DND-41 (cell line): ENCODE measurements at regions not wholly inside any gene's neighbourhood (a gene's known extent, or its start where the extent isn't known, plus 50 kb on each side); places are given as distances from the start of the nearest gene placed in this dataset.

Experiments
- ATAC-seq: fragments of 200-7000 bp; cut with Tn5 transposase; 3 replicates; pipeline ENCODE4 v1.9.1; 2021; ENCODE audit warnings: low read depth; ENCODE audit not compliant: insufficient read depth
- DNase-seq: peaks from one replicate; pipeline ENCODE4 v3.0.0-alpha.2; 2020
- H2AFZ ChIP-seq: 2 replicates; pipeline ENCODE4 v1.6.0; 2012; ENCODE audit warnings: low read depth, low read length
- H3K27ac ChIP-seq: 2 replicates; pipeline ENCODE4 v1.5.1; 2012; ENCODE audit warnings: low read length, inconsistent platforms
- H3K27me3 ChIP-seq: fragments of 200-600 bp; sonication (generic); 2 replicates; pipeline ENCODE4 v1.6.0; 2012; ENCODE audit warnings: low read length, mild to moderate bottlenecking, inconsistent platforms; ENCODE audit not compliant: insufficient read depth, poor library complexity
- H3K36me3 ChIP-seq: 2 replicates; pipeline ENCODE4 v1.5.1; 2012; ENCODE audit warnings: low read length, inconsistent platforms; ENCODE audit not compliant: insufficient read depth
- H3K4me1 ChIP-seq: 2 replicates; pipeline ENCODE4 v1.5.1; 2012; ENCODE audit warnings: mild to moderate bottlenecking, low read length; ENCODE audit not compliant: insufficient read depth
- H3K4me2 ChIP-seq: 2 replicates; pipeline ENCODE4 v1.6.0; 2012; ENCODE audit warnings: mild to moderate bottlenecking, moderate library complexity, low read length, inconsistent platforms; ENCODE audit not compliant: insufficient read depth
- H3K4me3 ChIP-seq, 2 experiments: fragments of 200-600 bp in 1 of 2; shearing (Covaris generic) in 1 of 2; 2 replicates each; pipeline ENCODE4 v1.5.1; 2012 to 2016; ENCODE audit warnings: inconsistent platforms in 2 of 2, low read length in 2 of 2, mild to moderate bottlenecking in 2 of 2, low read depth in 1 of 2, moderate library complexity in 1 of 2
- H3K79me2 ChIP-seq: 2 replicates; pipeline ENCODE4 v1.6.0; 2012; ENCODE audit warnings: low read length, inconsistent platforms; ENCODE audit not compliant: insufficient read depth
- H3K9ac ChIP-seq: 2 replicates; pipeline ENCODE4 v1.6.0; 2012; ENCODE audit warnings: low read depth, mild to moderate bottlenecking, inconsistent platforms, low read length, moderate library complexity
- H3K9me3 ChIP-seq: 2 replicates; pipeline ENCODE4 v1.5.1; 2012; ENCODE audit warnings: low read length, moderate library complexity, mild to moderate bottlenecking, inconsistent platforms; ENCODE audit not compliant: insufficient read depth, severe bottlenecking
- H4K20me1 ChIP-seq: 2 replicates; pipeline ENCODE4 v1.6.0; 2012; ENCODE audit warnings: low read length; ENCODE audit not compliant: insufficient read depth
- EZH2 ChIP-seq: IDR thresholded peaks from 3 replicates; pipeline ENCODE4 v1.6.1; 2012; ENCODE audit warnings: borderline replicate concordance, low read depth, mild to moderate bottlenecking, moderate library complexity, low read length, inconsistent platforms; ENCODE audit not compliant: severe bottlenecking
- TF ChIP-seq, protein P1 (sequence below): IDR thresholded peaks from 2 replicates; pipeline ENCODE4 v1.5.1; 2012; ENCODE audit warnings: borderline replicate concordance, low read length, moderate library complexity, mild to moderate bottlenecking; ENCODE audit not compliant: poor library complexity, severe bottlenecking; ENCODE audit errors: extremely low read depth

DNA sequence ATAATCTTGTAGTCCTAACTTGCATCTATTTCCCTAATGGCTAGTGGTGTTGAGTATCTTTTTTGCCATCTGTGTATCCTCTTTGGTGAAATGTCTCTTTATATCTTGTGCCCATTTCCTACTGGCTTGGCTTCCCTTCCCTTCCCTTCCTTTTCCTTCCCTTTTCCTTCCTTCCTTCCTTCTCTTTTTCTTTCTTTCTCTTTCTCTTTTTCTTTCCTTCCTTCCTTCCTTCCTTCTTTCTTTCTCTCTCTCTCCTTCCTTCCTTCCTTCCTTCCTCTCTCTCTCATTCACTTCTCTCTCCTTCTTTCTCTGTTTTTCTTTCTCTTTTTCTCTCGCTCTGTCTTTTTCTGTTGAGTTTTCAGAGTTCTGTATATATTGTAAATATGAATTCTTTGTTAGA is 61.5 kb upstream of the SLC4A4 start:
- H4K20me1 ChIP-seq = no peaks in the 10 kb centered on the region
- H3K27me3 ChIP-seq = no peaks in the 10 kb centered on the region
- H3K9me3 ChIP-seq = no peaks in the 10 kb centered on the region
- H3K79me2 ChIP-seq = no peaks in the 10 kb centered on the region
- H3K4me2 ChIP-seq = no peak overlapping the region
- TF ChIP-seq, protein P1, sequence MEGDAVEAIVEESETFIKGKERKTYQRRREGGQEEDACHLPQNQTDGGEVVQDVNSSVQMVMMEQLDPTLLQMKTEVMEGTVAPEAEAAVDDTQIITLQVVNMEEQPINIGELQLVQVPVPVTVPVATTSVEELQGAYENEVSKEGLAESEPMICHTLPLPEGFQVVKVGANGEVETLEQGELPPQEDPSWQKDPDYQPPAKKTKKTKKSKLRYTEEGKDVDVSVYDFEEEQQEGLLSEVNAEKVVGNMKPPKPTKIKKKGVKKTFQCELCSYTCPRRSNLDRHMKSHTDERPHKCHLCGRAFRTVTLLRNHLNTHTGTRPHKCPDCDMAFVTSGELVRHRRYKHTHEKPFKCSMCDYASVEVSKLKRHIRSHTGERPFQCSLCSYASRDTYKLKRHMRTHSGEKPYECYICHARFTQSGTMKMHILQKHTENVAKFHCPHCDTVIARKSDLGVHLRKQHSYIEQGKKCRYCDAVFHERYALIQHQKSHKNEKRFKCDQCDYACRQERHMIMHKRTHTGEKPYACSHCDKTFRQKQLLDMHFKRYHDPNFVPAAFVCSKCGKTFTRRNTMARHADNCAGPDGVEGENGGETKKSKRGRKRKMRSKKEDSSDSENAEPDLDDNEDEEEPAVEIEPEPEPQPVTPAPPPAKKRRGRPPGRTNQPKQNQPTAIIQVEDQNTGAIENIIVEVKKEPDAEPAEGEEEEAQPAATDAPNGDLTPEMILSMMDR = no peak
- TF ChIP-seq EZH2 = no peak
- H3K9ac ChIP-seq = no peak overlapping the region
- no peak overlapping the region for H3K4me3 ChIP-seq
- ATAC-seq = no peak
- no peak for DNase-seq
- H2AFZ ChIP-seq = no peak overlapping the region
- no peaks in the 10 kb centered on the region for H3K36me3 ChIP-seq
- H3K27ac ChIP-seq = no peak overlapping the region
- H3K4me1 ChIP-seq = no peaks in the 10 kb centered on the region

DNA sequence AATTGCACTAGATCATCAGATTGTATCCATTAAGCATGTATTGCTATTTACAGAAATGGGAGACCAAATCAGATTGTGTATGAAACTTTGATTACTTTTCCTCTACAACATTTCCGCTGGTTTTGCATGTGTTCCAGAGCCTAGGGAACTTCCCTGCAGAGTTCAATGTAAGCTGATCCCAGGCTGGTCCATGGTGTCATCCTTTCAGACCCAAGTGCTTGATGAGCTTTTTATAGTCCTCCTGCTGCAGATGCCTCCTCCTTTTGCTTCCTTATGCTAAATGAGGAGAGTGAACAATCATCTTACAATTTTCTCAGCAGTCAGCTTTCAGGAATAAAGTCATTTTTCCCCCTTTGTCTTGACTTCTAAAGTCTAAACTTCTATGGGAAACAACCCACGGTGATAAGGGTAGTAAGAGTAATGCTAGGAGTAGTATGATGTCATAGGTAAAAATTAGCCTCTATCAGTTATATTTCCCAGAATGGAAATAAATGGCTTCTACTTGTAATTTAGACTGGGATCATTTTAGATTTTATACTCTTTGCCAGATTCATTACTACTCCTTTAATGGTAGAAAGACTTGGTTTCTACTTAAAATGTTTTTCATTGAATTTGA is 55.1 kb upstream of the SLC4A4 start:
- Histone ChIP-seq H3K27me3 (no peaks in the 10 kb centered on the region), H3K4me1 (no peaks in the 10 kb centered on the region), H3K9me3 (no peaks in the 10 kb centered on the region), H3K27ac (no peak overlapping the region), H3K79me2 (no peaks in the 10 kb centered on the region), H2AFZ (no peak overlapping the region), H4K20me1 (no peaks in the 10 kb centered on the region), H3K36me3 (no peaks in the 10 kb centered on the region), H3K9ac (no peak overlapping the region), H3K4me3 (no peak overlapping the region), H3K4me2 (no peak overlapping the region)
- no peak for ATAC-seq
- DNase-seq = no peak
- TF ChIP-seq, protein P1 = no peak
- no peak for TF ChIP-seq EZH2

DNA sequence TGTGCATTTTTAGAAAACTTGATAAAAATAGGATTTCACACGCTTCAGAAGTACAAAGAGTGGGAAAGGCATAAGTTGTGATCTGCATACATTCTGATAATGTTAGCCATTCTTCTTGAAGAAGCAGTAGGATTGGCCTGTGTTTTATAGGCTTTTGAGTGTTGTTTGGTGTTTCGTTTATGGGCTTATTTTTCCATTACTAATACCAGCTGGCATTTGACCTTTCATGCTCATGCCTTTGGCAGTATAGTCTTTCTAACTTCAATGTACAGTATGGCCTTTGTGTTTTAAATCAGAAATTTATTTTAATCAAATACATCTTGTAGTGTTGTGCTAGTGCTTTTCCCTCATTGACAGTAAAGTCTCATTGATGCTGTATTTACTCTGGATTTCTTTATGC is 51.5 kb upstream of the SLC4A4 start:
- Histone ChIP-seq H3K4me2 (no peak overlapping the region), H2AFZ (no peak overlapping the region), H4K20me1 (no peaks in the 10 kb centered on the region), H3K36me3 (no peaks in the 10 kb centered on the region), H3K27me3 (no peaks in the 10 kb centered on the region), H3K27ac (no peak overlapping the region), H3K9ac (no peak overlapping the region), H3K4me3 (no peak overlapping the region), H3K9me3 (no peaks in the 10 kb centered on the region), H3K4me1 (no peaks in the 10 kb centered on the region), H3K79me2 (no peaks in the 10 kb centered on the region)
- TF ChIP-seq, protein P1 = no peak
- TF ChIP-seq EZH2 = no peak
- ATAC-seq (no peak), DNase-seq (no peak)

DNA sequence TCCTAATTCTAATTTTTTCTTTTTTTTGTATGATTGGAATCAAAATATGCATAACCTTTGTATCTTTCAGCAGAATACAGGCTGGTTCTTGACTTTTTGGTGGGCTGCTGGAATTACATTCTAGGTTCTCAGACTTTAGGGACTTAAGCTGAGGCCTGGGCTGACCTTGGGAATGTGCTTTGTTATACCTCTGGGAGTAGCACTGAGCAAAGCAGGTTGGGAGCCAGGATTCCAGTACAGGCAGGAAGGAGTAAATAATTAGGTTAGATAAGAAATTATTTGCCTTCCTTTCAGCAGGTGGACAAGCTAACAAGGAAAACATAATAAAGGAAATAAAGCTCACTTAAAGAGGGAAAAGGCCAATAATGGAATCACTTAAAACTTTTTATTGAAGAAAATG is 49.9 kb upstream of the SLC4A4 start:
- H3K4me2 ChIP-seq = no peak overlapping the region
- no peaks in the 10 kb centered on the region for H3K4me1 ChIP-seq
- H3K4me3 ChIP-seq = no peak overlapping the region
- no peaks in the 10 kb centered on the region for H3K27me3 ChIP-seq
- no peak overlapping the region for H2AFZ ChIP-seq
- DNase-seq (no peak), ATAC-seq (no peak)
- H4K20me1 ChIP-seq = no peaks in the 10 kb centered on the region
- H3K9ac ChIP-seq = no peak overlapping the region
- no peak for TF ChIP-seq EZH2
- TF ChIP-seq, protein P1 = no peak
- no peaks in the 10 kb centered on the region for H3K36me3 ChIP-seq
- H3K27ac ChIP-seq = no peak overlapping the region
- H3K9me3 ChIP-seq = no peaks in the 10 kb centered on the region
- no peaks in the 10 kb centered on the region for H3K79me2 ChIP-seq
